ENCODE measurements at regions not wholly inside any gene's neighbourhood (a gene's known extent, or its start where the extent isn't known, plus 50 kb on each side); places are given as distances from the start of the nearest gene placed in this dataset.
"Not testable (repeated sequence)": the region's sequence is repeated elsewhere in the genome, so short reads cannot be mapped to it uniquely, and the experiment has no call there.

DNA sequence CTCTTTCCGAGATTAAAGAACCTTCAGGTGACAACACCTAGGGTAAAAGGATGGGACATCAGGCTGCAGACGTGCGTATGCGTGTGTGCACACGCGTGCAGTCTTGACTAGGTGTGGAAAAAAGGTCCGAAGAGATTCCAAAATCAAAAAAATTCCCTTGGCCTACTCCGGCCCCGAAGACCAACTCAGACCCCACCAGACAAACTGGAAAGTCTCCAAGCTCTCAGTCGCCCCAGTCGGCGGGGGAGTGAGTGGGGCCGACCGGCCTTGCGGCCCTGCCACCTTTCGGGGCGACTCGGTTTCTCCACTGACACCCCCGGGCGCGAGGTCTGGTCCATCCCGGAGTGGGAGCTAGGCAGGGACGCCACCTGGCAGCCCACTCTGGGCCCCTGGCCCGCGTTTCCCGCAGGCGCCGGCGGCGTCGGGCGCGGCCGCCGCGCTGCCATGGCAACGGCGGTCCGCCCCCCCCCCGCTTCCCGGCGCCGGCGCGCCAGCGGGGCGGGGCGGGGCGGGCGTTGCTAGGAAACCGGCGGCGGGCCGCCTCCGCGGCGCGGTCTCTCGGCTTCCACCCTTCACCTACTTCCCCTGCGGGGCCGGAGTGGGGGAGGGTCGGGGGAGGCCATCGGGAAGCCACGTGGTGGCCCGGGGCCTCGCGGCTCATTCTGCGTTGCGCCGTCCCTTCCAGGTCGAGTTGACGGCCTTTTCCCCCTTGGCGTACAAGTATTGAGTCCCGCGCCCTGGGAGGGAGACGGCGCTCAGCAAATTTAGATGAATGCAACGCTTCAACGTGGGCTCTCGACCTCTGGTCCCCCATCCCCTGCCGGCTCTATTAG is 253.1 kb downstream of the EFCAB11 start:
- DNase-seq (ENCODE audit: extremely low read depth in 1 of 11, low read depth in 9 of 11, low spot score in 4 of 11): peak; percentile 52 to 80 (median 76)

DNA sequence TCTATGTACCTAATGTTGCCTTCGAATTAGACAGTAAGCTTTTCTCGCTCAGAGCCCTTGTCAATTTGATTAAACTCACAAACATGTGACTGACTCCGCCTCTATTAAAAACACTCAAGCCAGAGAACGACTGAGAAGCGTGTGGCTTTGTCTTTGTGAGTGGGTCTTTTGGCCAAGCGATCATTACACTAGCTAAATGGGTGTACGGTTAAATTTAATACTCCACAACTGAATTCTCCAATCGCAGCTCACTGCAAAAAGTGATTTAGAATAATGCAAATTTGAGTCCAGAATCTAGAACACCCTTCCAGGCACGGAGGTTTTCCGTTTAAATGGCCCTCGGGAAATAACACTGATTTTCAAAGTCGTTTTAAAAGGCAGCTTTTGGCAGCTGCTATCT is 253.7 kb downstream of the EFCAB11 start:
- no peak for DNase-seq (ENCODE audit: extremely low read depth in 1 of 11, low read depth in 9 of 11, low spot score in 4 of 11)

DNA sequence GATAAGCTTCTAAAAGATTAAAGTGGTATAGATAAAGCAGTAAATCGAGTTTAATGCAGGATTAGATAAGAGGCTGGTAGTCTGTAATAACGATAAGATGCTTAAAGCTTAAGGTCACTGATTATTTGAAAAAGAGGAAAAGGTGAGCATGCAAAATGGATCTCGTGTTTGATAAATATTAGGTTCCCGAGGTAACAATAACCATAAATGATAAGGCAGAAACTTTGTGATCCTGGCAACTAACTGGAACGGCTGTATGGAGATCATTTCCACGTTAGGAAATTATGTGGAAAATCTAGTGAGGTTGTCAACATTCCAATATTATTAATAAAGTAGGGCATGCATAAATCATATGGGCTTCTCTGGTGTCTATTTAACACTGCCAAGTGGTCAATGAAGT is 255.5 kb downstream of the EFCAB11 start:
- DNase-seq (ENCODE audit: extremely low read depth in 1 of 11, low read depth in 9 of 11, low spot score in 4 of 11): no peak

DNA sequence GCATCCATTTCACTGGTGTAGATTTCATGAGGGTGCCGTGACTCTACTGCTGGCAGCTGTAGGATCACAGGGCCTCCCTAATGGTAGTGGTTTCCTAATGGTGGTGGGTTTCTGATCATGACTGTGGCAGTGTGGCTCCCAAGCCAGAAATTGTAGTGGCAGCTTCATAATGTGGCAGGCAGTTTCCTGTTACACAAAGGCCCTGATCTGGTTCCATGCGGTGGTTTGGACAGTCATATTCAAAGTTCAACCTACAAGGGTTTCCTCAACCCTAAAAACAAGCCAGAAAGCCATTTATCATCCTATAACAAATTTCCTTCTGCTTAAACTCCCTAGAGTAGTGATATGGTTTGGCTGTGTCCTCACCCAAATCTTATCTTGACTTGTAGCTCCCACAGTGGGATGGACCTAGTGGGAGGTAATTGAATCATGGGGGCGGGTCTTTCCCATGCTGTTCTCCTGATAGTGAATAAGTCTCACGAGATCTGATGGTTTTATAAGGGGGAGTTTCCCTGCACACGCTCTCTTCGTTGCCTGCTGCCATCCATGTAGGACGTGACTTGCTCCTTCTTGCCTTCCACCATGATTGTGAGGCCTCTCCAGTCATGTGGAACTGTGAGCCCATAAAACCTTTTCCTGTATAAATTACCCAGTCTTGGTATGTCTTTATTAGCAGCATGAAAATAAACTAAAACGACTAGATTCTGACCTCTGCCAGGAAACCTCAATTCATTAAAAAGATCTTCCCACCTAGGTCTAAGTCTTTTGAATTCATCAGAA is 257.1 kb downstream of the EFCAB11 start:
- no peak for DNase-seq (ENCODE audit: extremely low read depth in 1 of 11, low read depth in 9 of 11, low spot score in 4 of 11)

DNA sequence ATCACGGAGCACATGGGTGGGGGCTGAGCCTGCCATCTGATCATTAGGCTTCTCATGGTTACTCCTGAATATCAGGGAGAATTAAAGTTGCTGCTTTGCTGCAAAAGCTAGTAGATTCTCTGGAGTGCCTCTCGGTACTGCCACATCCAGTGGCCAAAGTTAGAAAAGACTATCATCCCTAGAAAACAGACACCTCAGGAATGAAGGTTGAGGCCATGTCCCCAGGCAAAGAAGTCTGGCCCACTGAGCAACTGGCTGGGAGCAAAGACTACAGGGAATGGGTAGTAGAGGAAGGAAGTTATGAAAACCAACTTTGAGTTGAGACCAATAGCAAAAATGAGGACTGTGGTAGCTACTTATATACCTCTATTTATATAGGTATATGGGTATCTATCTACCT is 258.7 kb downstream of the EFCAB11 start:
- DNase-seq (ENCODE audit: extremely low read depth in 1 of 11, low read depth in 9 of 11, low spot score in 4 of 11): no peak

DNA sequence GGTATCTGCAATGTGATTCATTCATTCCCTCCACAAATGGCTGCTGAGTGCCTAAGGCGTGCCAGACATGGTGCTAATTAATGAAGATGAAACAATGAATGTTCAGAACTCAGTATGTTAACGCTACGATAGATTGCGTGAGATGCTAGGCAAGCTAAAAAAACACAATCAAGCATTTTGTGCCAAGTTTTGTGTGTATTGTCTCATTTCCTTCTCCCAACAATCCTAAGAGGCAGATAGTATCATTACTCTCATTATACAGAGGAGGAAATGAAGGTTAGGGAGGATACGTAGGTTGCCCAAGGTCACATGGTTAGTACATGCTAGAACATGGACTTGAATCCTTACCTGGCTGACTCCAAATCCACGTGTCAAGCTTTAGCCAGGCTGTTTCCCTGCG is 264.4 kb downstream of the EFCAB11 start:
- DNase-seq (ENCODE audit: extremely low read depth in 1 of 11, low read depth in 9 of 11, low spot score in 4 of 11): no peak

DNA sequence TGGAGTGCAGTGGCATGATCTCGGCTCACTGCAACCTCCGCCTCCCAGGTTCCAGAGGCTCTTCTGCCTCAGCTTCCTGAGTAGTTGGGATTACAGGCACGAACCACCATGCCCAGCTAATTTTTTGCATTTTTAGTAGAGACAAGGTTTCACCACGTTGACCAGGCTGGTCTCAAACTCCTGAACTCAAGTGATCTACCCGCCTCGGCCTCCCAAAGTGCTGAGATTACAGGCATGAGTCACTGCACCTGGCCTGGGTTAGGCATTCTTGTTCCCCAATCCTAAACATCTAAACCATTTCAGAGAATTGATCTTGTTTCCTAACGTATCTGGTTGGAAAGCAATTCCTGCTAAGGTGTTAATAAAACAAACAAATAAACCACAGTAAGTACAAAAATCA is 264.8 kb downstream of the EFCAB11 start:
- DNase-seq (ENCODE audit: extremely low read depth in 1 of 11, low read depth in 9 of 11, low spot score in 4 of 11): not testable (repeated sequence)

DNA sequence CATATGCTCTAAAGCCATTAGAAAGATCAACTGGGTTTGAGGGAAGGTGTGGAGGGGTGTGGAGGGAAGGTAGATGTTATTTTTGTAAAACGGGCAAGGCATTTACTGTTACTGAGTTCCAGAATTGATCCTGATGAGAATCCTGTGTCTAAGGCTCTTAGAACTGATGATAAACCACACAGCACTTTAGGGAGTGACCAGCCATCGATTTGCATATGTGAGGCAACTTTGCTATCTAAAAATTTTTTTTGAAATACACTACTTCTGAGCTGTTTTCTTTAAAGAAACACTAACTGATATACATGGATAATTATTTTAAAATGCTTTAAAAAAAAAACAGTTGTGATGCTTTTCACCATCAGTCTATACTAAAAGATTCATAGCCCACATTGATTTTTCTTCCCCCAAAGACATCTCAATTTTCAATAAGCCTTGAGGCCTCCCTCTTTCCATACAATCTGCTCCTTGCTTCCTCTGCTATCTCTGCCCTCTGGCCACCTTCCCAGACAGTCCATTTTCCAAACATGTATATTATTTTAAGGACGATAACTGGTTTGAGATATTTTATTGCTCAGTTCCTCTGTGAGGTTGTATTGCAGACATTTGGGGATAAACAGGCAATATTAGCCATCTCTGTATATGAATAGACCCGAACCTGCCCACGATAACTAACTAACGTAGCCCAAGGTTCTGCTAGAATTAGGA is 265.9 kb downstream of the EFCAB11 start:
- DNase-seq (ENCODE audit: extremely low read depth in 1 of 11, low read depth in 9 of 11, low spot score in 4 of 11): no peak

DNA sequence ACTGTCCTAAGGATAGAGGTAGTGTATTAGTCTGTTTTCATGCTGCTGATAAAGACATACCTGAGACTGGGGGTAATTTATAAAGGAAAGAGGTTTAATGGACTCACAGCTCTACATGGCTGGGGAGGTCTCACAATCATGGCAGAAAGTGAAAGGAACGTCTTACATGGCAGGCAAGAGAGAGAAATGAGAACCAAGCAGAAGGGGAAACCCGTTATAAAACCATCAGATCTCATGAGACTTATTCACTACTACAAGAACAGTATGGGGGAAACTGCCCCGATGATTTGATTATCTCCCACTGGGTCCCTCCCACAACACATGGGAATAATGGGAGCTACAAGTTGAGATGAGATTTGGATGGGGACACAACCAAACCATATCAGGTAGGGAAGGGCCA is 267.4 kb downstream of the EFCAB11 start:
- DNase-seq (ENCODE audit: extremely low read depth in 1 of 11, low read depth in 9 of 11, low spot score in 4 of 11): not testable (repeated sequence)

DNA sequence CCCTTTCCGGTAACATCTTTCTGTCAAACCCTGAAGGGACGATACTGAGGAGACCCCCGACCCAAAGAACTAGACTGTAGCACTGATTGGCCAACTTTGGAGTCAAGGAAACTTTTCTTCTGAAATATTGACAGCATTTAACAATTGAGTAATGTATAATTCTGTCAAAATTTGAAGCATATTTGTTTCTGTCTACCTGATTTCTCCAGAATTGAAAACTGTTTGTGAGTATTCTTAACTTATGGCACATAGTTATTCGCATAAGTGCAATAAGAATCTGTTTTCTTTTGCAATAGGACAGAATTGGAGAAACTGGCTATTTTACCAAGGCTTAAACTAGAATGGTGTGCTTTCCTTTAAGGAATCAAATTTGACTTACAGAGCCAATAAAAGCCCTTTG is 267.1 kb upstream of the FOXN3 start:
- DNase-seq (ENCODE audit: extremely low read depth in 1 of 11, low read depth in 9 of 11, low spot score in 4 of 11): no peak

DNA sequence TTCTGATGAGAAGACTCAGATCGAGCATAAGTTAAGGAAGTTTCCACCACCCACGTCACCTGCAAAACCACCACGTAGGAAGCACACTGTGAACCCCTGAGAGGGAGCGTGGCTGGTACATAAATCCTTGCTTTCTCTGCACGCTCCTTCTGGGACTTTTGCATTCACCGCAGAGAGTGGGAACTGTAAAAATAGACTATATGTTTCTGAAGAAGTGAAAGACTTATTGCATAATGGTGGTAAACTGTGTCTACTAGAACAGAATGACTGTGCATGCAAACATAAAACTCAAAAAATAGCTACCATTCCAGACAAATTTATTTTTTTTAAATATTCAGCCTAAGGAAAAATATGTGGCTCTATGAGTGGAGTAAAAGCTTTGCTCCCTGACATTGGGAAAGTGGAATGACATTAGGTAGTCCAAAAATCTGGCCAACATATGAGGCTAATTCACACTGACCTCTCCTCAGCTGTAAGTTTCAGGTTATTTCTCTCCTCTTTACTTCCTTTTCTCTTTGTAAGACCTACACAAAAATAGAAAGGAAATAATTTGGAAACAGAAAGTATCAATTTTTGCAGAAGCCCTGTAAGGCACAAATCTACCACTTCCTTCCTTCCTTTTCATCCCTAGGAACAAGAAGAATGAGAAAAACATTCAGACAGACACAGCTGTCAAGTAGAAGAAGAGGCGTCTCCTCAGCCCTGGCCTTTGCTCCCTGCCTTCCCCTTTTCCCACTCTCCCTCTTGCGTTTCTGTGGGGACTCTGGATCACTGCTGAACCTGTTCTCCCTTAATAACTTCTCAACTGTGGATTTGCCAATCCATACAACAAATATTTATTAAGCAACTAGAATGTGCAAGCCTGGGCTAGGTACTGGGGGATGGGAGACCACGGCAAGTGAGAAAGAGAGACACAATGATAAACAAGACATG is 264.3 kb upstream of the FOXN3 start:
- DNase-seq (ENCODE audit: extremely low read depth in 1 of 11, low read depth in 9 of 11, low spot score in 4 of 11): no peak

DNA sequence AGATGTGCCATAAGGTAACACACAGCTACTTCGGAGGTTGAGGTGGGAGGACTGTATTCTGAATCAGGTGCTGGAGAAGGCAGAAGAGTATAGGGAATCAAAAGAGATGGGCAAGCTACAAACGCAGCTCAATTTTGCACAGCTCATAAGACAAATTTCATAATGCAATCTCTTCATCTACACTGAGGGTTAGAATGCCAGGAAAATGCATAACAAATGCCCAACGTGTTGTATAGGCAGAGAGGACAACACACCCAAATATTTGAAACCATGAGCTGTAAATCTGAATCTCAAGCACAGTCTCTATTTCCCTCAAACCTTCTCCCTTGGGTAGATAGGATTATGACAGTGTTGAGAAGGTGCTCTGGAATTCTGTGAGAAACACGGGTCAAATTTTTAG is 263.1 kb upstream of the FOXN3 start:
- DNase-seq (ENCODE audit: extremely low read depth in 1 of 11, low read depth in 9 of 11, low spot score in 4 of 11): no peak

DNA sequence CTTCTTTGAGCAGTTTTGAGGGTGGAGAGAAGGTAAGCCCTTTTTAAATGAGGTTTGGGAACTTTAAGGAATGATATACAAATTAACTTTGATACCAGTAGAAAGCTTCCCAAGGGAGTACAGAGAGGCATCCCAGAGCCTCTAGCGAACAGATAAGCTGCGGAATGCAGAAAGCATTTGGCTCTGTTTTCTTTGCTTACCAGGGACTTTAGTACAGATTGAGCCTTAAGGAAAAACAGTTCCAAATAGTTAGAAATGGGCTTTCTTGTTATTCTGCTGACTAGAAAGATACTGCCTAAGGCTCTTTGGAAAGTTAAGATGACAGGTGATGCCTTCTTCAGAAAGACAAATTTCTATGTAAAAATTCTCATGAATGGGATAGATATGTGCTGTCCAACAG is 261.7 kb upstream of the FOXN3 start:
- DNase-seq (ENCODE audit: extremely low read depth in 1 of 11, low read depth in 9 of 11, low spot score in 4 of 11): no peak

DNA sequence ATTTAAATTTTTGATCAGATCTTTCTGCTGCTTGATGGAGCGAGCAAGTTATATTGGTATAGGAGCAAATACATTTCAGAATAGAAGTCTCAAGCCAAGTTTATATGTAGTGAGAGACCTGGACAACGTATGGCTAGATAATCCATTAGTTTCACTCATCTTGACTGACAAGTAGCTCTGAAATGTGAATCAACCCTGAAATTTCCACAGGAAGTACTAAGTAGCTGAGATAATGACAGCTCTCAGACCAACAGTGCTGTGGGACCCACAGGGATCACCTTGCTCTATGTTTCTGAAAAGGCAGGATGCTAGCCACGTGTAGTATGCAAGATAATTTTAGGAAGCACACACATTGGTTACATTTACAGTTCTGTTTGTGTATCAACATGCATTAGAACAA is 258.6 kb upstream of the FOXN3 start:
- no peak for DNase-seq (ENCODE audit: extremely low read depth in 1 of 11, low read depth in 9 of 11, low spot score in 4 of 11)

DNA sequence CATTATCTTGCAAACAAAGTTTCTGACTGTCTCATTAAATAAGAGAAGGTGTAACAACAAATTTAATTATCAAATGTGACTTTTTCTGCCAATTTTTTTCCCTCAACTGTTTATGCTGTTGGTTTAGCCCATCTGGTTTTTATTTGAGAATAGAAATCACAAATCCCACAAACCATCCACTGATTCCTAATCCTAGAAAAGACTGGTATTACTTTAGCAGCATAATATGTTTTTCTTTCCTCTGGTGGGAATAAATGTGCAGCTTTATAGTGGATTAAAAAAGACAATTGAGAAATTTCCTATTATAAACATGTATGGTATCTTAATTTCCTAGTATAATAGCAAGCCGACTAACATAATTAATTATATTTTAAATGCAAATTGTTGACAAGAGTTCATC is 257.9 kb upstream of the FOXN3 start:
- DNase-seq (ENCODE audit: extremely low read depth in 1 of 11, low read depth in 9 of 11, low spot score in 4 of 11): no peak

DNA sequence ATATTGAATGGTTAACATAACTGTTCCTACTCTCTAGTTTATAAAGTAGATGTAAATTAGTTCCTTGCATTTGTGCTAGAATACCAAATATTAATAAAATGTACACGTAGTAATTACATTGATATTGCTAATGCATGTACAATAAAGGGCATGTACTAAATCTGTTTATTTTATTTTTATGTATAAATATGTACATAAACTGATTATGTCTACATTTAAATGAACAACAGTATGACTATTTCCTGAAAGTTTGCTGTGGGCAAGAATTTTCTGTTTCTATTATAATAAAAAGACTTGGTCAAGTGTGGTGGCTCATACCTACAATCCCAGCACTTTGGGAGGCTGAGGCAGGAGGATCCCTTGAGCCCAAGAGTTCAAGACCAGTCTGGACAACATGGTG is 257.2 kb upstream of the FOXN3 start:
- DNase-seq (ENCODE audit: extremely low read depth in 1 of 11, low read depth in 9 of 11, low spot score in 4 of 11): no peak

DNA sequence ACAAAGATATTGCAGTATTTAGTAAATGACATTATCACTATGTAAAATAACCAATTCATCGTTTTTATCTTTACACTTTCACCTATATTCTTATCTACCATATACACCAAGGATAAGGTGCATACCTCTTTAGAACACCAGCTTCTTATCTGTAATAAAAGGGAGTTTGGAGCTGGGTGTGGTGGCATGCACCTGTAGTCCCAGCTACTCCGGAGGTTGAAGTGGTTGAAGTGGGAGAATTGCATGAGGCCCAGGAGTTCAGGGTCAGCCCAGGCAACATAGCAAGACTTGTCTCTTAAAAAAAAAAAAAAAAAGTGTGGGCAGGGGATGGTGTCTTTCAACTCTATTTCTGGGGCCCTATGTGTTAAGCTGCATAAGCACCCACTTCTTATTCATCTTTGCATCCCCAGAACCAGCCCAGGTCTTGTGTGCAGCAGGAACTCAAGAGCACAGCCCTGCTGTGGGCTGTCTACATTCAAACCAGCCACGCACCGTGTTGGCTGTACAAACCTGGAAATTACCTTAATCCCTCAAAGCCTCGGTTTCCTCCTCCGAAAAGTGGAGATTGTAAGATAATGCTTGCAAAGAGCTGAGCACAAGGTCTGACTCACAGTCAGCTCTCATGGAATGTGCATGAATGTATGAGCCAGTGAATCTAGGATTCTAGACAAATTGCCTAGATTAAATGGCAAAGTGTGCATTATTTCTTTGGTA is 256.6 kb upstream of the FOXN3 start:
- DNase-seq (ENCODE audit: extremely low read depth in 1 of 11, low read depth in 9 of 11, low spot score in 4 of 11): no peak
